GM18511 (cell line): ENCODE measurements at regions not wholly inside any gene's neighbourhood (a gene's known extent, or its start where the extent isn't known, plus 50 kb on each side); places are given as distances from the start of the nearest gene placed in this dataset.

Experiments
- ATAC-seq: cut with Tn5 transposase; IDR thresholded peaks from one replicate; pipeline ENCODE4 v1.9.1; 2021; ENCODE audit warnings: mild to moderate bottlenecking, moderate library complexity; ENCODE audit not compliant: unreplicated experiment

DNA sequence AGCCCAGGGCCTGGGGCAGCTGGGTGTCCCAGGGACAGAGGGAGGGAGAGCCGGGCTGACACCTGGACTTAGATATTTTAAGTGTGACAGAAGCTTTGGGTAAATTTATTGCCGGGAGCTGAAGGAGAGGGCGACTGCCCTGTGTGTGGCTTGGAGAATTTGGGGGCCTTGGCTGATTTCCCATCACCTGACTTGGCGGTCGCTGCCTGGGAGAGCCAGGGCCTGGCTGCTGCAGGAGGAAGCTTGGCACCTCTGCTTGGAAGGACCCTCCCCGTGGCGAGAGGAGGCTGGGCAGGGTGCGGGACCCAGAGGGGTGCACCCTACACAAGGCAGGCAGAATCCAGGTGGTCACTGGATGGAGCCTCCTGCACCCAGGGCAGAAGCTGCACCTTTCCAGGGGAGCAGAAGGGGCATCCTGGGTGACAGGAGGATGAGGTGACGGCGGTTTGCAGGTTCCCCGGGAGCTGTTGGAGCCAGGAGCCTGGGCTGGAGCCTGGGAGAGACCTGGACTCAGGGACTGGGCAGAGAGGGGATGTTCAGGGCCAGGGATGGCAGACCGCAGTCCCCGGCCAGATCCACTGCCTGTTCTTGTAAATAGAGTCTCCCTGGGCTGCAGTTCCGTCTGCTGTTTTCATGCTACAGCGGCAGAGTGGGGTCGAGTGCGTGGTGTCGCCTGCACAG, 72.0 kb downstream of the RGS12 start:
- ATAC-seq, result no peak

DNA sequence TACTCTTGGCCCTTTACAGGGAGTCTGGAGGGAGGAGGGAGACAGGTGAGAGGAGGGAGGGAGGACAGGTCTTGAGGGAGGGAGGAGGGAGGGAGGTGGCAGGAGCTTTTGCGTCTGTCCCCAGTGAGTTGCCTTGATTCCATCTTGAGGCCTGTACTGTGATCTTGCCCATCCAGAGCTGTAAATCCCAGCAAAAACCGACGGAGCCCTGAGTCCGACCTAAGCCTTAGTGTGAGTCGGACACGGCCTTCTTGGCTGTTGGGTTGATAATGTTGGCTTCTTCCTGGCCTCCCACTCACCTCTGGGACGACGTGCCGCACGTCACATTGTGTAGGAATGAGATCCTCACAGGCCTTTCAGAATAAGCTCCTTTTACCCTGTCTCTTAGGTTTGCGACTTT, 72.5 kb downstream of the RGS12 start:
- ATAC-seq, result no peak

DNA sequence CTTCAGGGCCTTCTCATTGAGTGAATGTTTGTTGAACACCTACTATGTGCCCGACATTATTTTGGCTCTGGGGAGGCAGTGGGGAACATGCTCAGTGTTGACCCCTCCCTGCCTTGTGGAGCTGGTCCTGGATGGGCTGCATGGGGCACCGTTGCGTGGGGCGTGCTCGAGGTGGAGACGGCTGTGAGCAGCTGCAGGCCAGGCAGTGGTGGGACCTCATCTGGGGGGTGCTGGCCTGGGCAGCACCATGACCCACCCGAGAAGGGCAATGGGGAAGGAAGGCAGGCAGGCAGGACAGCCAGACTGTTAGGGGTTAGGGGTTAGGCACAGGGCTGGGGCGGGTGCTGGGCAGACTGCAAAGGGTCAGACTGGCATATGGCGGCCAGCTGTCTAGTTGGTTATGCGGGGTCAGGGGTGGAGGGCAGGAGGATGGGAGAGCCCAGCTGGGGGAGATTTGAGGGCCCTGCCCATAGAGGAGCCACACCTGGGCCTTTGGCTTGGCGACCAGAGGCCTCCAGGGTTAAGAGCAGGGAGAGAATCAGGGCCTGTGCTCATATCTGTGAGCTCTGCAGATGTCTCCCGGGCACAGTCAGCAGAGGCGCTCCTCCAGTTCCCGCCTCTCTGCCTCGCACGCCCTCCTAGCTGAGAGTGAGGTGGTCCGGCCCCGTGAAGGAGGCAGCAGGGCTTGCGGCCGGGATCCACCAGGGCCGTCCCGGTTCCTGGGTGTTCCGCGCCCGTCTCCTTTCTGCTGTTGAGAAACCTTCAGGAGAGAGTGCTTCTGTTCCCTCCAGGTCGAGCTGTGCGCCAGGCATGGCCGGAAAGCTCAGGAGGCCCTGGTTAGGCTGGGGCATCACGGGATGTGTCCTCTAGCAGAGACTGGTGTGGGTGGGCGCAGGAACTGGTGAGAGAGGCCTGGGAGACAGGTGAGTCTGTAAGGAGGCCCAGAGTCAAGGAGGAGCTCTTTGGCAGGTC, 73.3 kb downstream of the RGS12 start:
- ATAC-seq, result no peak

DNA sequence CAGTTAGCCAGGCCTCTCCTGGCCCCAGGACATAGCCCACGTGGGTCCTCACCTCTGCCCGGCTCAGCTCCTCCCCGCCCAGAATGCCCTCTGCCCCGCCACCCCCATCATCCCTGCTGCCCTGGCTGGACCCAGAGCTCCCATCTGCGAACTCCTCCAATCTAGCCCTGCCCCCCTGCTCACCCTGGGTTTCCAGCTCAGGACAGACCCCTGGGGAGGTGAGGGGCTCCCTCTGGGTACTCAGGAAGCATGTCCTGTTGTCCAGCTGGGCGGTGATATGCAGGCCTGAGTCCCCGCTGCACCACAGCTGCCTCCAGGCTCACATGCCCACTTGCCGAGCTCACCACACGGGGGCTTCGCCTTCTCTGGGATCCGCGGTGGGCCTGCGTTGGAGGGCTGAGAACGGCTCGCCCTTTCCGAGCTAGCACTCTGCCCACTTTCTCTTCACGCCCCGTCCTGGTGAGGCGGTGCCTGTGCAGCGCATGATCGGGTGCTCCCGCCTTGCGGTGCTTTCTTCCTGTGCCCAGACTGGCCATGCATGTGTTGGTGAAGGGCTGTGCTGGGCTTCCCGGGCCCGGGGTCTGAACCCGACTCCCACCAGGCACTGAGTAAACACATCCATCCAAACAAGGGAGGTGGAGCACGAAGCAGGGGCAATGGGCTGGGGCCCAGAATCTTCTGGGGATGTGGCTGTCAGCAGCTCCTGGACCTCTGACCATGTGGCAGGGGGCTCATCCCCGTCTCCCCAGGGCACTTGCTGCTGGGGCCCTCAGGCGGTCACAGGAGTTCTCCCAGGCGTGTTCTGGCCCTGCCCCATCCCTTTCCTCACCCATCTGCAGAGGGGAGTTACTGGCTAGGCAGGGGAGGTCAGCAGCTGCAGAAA, 74.3 kb downstream of the RGS12 start:
- ATAC-seq, result no peak

DNA sequence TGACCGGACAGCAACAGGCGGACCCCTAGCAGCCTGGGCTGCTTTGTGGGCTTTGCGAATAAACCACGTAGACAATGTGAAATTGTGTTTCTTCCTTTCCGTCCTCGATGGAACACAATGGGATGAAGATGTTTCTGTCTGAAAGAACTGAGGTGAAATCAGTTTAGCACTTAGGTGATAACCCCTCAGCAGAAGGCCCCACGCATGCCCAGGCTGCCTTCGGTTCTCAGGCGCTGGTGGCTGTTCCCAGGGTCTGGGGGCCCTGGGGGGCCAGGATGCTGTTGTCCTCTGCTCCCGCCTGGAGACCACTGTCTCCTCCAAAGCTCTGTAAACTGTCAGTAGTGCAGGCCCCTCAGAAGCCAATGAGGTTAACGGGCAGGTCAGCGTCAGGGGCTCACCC, 73.9 kb upstream of the HGFAC start:
- ATAC-seq, result no peak

DNA sequence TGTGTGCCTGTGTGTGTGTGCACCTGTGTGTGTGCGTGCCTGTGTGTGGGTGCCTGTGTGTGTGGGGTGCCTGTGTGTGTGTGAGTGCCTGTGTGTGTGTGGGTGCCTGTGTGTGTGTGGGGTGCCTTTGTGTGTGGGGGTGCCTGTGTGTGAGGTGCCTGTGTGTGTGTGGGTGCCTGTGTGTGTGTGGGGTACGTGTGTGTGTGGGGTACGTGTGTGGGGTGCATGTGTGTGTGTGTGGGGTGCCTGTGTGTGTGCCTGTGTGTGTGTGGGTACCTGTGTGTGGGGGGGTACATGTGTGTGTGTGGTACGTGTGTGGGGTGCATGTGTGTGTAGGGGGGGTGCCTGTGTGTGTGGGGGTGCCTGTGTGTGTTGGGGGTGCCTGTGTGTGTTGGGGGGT, 73.4 kb upstream of the HGFAC start:
- ATAC-seq, result no peak

DNA sequence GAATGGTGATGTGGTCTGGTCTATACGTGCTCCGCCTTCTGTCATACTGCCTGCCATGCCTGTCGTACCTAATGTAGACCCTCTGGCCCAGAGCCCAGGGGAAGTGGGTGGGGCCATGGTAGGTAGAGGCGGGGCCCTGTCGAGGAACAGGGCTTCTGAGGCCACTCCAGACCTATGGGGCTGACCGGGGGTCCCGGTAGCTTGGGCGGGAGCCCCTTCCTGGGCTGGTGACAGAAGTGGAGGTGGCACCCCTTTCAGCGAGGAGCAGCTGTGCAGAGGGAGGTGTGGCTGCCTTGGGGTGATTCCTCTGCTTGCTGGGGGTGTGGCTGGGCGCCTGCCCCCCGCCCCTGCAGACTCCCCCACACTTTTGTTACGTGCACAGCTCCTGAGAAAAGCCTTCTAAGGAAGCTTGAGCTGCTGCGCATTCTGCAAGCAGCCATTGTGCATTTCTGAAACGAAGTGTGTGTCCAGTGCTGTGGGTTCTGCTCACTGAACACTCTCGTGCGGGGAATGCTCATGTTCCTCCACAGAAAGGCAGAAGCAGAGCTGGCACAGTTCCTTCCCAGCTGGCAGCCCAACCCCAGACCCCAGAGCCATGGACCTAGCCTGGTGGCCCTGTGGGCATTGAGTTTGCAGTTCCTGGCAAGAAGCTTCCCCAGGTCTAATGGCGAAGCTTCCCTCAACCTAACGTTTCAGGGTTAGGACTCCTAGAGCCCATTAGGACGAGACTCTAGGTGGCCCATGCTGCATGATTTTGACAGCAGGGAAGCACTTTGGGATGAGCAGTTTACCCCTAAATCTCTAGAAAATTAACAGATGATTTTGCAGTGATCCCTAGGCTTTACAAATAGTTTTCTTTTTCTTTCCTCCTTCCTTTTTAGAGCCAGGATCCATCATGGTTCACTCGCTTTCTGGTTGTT, 72.7 kb upstream of the HGFAC start:
- no peak for ATAC-seq

DNA sequence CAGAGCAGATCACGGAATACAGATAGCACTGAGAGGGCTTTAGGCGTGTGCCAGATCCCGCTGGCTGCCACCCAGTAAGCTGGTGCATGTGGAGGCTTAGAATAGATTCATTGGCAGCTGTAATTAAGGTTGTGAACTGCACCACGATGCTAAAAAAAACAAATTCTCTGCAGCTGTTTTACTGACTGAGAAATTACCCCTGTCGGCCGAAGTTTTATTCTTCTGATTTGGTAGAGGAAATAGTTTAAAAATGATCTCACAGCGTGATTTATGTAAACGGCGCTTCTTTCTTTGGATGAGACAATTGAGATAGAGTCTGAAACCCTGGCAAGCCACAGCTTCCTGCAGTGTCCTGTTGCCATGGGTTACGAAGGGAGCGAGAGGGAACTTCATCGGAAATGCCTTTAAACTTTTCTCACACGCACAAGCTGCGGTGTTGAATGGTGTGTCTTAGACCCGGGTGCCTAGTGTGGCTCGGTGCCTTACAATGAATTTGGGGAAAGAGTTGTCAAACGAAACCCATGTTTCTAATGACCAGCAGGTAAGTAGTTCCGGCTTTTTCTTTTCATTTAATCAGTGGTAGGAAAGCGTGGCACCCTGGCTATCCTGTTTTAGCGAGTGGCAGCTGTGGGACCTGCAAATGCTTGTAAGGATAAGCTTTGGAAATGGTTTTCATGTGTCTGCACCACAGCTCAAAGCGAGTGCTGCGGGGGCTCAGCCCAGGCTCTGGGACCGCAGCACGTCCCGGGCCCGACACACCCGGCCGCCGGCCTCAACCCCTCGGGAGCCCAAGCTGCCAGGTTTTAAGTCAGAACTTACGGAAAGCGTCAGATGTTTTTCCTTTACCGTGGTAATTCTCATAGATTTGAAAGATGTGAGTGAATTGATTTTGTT, 71.7 kb upstream of the HGFAC start:
- ATAC-seq, result no peak

DNA sequence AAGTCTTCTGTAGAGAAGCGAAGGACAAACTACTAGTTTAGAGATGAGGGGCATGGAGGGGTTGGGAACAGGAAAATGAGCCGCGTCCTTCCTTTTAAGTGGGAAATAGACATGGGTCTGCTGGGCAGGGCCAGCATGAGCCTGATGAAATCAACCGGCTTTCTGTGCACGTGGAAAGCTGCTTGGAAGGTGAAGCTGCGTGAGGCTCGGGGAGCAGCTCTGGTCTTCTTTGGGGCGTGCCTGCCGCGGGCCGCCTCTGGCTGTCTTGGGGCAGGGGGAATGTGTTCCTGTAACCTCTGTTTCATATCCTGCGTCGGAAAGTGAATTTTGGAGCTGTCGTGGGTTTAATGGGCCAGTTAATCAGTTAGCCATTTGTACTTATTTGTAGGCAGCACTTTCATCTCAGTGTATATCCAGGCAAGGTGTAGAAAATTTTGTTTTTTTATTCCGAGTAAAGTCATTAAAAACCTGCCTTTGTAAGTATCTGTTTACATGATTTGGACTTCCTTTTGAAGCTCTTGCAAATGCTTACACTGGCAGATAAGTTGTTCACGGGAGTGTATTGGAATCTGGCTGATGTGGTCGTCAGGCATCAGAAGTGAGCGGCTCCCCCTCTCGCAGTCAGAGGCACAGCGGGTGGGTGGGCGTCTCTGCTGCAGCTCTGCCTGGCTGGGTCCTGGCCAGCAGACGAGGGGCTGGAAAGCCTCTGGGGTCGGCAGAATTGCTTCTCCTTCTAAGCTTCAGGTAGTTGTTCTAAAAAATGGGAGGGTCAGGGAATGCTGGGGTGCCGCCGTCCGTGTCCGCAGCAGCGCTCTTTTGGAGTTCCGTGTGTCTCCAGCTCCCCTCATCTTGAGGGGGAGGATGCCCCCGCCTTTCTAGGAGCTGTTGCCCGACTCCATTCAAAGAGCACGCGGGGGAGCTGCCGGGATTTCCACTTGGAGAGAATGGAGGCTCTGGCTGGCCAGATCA, 70.5 kb upstream of the HGFAC start:
- ATAC-seq, result no peak

DNA sequence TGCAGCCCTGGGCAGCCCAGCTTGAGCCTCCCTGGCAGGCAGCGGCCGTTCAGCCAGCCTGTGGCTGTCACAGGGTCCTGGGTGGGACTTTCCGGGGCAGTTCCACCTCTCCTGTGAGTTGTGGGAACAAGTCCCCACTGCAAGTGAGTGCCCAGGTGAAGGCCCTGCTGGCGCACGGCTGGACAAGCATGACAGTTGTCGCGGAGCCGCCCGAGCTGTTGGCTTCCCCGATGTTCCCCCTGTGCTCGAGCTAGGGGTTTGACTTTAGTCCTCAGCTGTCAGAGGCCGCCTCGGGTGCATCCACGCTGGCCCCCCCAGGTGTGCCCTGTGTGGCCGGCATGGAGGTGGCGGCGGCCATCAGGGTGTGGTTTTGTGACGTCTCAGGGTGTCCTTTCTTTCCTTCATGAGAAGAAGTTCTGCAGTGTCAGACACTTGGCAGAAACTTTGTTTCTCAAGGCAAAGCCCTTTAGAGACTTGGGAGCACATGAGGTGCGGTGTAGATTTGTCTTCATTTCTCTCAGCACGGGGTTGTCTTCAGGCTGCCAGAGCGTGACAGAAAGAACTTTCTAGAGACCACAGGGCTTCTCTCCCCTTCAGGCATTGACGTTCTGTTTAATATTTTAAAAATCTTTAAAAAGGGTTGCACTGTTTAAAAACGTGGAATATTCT, 69.4 kb upstream of the HGFAC start:
- ATAC-seq, result peak; percentile 51

DNA sequence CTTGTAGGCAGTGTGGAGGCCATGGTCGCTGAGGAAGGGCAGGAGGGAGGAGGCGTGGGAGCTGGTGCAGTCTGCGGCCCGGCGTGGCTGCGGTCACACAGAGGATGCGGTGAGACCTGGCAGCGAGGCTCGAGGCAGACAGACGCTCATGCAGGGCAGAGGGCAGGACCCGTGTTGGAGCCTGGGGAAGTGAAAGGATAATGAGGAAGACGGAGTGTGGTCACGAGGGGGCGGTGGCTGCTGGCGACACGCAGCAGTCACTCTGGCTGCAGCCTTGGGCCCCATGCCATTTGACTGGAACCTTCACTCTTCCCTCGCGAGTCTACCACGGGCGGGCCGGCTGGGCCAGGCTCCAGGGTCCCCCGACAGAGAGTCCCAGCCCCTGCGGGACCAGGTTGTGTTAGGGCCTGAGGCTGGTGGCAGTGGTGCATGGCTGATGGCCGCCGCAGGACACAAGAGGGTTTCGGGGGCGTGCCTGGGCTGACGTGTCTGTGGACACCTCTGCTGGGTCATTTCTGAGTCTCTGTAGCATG, 68.8 kb upstream of the HGFAC start:
- peak; percentile 89 for ATAC-seq

DNA sequence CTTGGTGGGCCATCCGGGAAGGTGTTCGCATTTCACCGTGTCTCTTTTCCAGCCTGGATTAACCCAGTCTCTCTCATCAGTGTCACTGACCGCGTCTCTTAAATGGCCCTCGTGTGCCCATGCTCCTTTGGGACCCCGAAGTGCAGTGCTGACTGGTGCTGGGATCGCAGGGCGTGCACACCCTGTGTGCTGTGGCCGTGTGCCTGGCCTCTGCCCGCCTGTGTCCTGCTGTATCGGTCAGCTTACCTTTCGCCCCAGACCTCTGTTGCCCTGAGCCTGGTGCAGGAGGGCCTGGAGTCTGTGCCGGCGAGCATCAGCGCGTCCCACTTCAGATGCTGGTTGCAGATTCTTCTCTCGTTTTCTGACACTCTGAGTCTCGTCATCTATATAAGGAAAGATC, 68.3 kb upstream of the HGFAC start:
- no peak for ATAC-seq

DNA sequence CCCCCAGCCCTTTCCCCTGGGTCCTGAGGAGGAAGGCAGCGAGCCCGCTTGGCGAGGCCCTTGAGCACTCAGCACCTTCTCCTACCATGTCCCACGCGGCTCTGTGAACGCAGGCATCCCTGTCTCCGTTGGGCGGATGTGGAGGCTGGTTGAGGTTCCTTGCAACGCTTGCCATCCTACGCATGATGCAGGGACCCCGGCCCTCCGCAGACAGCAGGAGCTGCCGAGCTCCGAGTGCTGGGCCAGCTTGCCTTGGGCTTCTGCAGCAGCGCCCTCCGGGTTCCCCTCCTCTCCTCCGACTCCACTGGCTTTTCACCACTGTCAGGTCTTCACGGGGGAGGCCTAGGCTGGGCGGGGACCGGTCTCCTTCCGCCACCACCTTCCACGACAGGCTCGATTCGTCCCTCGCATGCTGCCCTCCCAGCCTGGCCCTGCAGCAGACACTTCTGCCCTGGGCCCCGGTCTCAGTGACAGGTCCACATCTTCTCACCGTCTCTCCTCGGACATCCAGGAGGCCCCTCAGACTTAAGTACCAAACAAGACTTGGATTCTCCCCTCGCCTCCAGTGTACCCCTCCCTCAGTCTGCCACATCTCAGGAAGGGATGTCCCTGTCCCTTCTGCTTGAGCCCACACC, 67.6 kb upstream of the HGFAC start:
- ATAC-seq, result no peak

DNA sequence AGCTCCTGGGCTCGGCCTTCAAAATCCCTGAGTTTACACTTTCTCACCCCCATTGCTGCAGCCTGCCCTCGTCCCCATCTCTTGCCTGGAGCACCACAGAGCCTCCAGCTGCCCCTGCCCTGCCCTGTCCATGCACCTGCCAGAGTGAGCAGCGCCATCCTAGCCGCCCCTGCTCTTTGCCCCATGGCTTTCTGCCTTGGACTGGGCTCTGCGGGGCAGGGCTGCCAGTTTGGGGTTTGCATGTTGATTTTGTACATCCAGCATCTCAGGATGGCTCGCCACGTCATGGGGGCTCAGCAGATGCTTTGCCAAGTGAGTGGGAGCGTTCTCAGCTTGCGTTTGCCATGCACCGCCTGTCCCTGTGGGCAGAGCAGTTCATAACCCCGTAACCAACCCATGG, 67.1 kb upstream of the HGFAC start:
- ATAC-seq, result no peak

DNA sequence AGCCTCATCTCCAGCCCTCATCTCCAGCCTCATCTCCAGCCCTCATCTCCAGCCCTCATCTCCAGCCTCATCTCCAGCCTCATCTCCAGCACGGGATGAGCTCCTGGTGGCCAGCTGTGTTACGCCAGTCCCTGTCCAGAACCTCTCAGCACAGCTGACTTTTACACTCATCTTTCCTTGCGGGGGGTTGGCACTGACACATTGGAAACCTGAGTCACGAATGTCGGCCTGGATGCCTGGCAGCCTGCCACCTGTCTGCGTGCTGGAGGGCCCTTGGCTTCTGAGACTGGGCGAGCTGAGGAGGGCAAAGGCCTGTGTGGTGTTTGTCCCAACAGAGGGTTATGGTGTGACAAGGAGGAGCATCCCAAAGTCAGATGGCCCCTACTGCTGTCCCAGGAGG, 66.1 kb upstream of the HGFAC start:
- ATAC-seq, result no peak

DNA sequence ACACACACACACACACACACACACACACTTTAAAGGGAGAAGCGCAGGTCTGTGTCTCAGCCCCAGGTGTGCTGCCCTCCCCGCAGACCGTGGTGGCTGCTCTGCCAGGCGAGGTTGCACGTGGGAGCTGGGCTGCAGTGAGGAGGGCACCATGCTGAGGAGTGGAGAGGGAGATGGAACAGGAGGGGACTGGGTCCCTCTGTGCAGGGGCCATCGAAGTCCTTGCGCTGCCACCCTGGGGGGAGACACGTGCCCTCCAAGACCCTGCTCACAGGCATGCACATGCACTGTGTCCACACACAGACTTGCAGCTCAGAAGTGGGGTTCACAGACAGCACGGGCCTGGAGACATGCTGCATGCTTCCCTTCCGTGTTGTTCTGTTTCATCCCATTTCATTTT, 65.5 kb upstream of the HGFAC start:
- no peak for ATAC-seq

DNA sequence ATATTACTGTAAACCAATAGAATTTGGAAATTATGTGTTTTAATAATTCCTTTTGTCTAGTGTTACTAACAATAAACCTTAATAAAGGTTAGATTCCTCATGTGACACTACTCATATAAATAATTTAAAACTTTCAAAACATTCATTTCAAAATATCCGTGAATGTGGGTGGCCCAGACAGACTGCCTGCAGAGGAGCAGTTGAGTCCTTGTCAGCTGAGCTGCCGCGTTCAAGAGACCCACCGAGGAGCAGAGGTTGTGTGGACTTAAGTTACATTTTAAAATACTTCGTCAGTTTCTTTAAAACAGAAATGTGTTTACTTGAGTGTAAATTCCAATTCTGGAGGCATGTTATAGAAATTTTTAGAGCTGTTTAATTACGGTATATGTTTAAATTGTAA, 64.2 kb upstream of the HGFAC start:
- ATAC-seq, result no peak
